HL-60 (cell line): ENCODE measurements at regions not wholly inside any gene's neighbourhood (a gene's known extent, or its start where the extent isn't known, plus 50 kb on each side); places are given as distances from the start of the nearest gene placed in this dataset.

Source experiments
- DNase-seq, 2 experiments: peaks; one replicate each; pipeline ENCODE4 v3.0.0-alpha.2; 2010 to 2020; ENCODE audit warnings: low read depth in 1 of 2, low spot score in 1 of 2
- H3K27ac ChIP-seq: fragments of 250-450 bp; sonication (Bioruptor Pico); replicated peaks from 2 replicates; pipeline ENCODE4 v1.5.1; 2020; ENCODE audit warnings: mild to moderate bottlenecking, moderate library complexity
- H3K27me3 ChIP-seq: fragments of 250-450 bp; sonication (Bioruptor Pico); 2 replicates; pipeline ENCODE4 v1.5.1; 2021; ENCODE audit warnings: mild to moderate bottlenecking, moderate library complexity; ENCODE audit not compliant: insufficient read depth, poor library complexity, severe bottlenecking
- H3K4me3 ChIP-seq: replicated peaks from 2 replicates; pipeline ENCODE4 v1.5.1; 2011; ENCODE audit warnings: mild to moderate bottlenecking, control low read depth, low read length; ENCODE audit not compliant: insufficient read depth
- GABPA ChIP-seq: IDR thresholded peaks from 2 replicates; pipeline ENCODE4 v1.6.1; 2012; ENCODE audit warnings: low read depth
- POLR2AphosphoS5 ChIP-seq: IDR thresholded peaks from 2 replicates; pipeline ENCODE4 v1.6.1; 2012; ENCODE audit warnings: low read depth
- SPI1 ChIP-seq: IDR thresholded peaks from 2 replicates; pipeline ENCODE4 v1.6.1; 2012; ENCODE audit warnings: low read depth, mild to moderate bottlenecking, borderline replicate concordance
- TF ChIP-seq, protein P1 (sequence below): IDR thresholded peaks from 2 replicates; pipeline ENCODE4 v1.6.1; 2012; ENCODE audit warnings: low read depth; ENCODE audit not compliant: insufficient replicate concordance
- TF ChIP-seq, protein P2 (sequence below): IDR thresholded peaks from one replicate; pipeline ENCODE4 v1.5.1; 2011; ENCODE audit warnings: low read length, control low read depth, inconsistent platforms; ENCODE audit not compliant: insufficient read depth

DNA sequence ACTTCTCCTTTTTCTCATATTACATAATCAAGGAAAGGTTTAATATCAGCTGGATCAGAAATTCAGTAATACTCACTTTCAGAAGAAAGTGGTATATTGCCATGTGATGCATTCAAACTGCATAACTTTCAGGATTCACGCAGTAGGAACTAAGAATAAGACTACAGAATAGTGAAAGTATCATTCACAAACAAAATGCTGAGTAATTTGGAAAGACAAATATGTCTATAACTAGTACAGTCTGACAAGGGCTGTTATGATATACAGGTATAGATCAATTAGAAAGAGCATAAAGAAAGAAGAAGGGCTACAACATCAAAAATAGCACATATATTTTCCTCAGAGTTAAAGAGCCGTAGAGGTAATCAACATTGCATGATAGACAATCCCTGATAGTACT lies 871.5 kb upstream of the TMPRSS15 start:
- no peak overlapping the region for H3K4me3 ChIP-seq
- no peak for TF ChIP-seq POLR2AphosphoS5
- TF ChIP-seq SPI1: no peak
- TF ChIP-seq, protein P1, sequence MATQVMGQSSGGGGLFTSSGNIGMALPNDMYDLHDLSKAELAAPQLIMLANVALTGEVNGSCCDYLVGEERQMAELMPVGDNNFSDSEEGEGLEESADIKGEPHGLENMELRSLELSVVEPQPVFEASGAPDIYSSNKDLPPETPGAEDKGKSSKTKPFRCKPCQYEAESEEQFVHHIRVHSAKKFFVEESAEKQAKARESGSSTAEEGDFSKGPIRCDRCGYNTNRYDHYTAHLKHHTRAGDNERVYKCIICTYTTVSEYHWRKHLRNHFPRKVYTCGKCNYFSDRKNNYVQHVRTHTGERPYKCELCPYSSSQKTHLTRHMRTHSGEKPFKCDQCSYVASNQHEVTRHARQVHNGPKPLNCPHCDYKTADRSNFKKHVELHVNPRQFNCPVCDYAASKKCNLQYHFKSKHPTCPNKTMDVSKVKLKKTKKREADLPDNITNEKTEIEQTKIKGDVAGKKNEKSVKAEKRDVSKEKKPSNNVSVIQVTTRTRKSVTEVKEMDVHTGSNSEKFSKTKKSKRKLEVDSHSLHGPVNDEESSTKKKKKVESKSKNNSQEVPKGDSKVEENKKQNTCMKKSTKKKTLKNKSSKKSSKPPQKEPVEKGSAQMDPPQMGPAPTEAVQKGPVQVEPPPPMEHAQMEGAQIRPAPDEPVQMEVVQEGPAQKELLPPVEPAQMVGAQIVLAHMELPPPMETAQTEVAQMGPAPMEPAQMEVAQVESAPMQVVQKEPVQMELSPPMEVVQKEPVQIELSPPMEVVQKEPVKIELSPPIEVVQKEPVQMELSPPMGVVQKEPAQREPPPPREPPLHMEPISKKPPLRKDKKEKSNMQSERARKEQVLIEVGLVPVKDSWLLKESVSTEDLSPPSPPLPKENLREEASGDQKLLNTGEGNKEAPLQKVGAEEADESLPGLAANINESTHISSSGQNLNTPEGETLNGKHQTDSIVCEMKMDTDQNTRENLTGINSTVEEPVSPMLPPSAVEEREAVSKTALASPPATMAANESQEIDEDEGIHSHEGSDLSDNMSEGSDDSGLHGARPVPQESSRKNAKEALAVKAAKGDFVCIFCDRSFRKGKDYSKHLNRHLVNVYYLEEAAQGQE: no peak
- no peak for TF ChIP-seq GABPA
- TF ChIP-seq, protein P2, sequence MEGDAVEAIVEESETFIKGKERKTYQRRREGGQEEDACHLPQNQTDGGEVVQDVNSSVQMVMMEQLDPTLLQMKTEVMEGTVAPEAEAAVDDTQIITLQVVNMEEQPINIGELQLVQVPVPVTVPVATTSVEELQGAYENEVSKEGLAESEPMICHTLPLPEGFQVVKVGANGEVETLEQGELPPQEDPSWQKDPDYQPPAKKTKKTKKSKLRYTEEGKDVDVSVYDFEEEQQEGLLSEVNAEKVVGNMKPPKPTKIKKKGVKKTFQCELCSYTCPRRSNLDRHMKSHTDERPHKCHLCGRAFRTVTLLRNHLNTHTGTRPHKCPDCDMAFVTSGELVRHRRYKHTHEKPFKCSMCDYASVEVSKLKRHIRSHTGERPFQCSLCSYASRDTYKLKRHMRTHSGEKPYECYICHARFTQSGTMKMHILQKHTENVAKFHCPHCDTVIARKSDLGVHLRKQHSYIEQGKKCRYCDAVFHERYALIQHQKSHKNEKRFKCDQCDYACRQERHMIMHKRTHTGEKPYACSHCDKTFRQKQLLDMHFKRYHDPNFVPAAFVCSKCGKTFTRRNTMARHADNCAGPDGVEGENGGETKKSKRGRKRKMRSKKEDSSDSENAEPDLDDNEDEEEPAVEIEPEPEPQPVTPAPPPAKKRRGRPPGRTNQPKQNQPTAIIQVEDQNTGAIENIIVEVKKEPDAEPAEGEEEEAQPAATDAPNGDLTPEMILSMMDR: no peak
- DNase-seq: no peak
- no peak overlapping the region for H3K27ac ChIP-seq
- H3K27me3 ChIP-seq: no peaks in the 10 kb centered on the region

DNA sequence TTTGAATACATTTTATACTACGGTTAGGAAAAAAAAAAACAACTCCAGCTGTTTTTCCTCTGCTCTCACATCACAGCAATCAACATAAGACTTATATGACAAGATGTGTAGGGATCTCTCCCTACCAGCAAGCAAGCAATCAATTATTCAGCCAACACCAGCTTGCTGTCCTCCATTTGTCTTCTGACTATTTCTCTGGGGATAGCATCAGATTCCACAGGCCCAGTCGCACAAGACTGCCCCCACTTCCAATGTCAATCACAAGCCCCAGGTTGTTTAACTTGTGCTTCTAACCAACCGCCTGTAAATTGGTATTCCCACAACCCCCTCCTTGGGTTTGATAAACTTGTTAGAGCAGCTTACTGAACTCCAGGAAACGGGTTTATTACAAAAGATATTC lies 873.1 kb upstream of the TMPRSS15 start:
- DNase-seq: no peak
- TF ChIP-seq GABPA (no peak), POLR2AphosphoS5 (no peak), SPI1 (no peak)
- TF ChIP-seq, protein P1: no peak
- TF ChIP-seq, protein P2: no peak
- Histone ChIP-seq H3K27ac (no peak overlapping the region), H3K4me3 (no peak overlapping the region), H3K27me3 (no peaks in the 10 kb centered on the region)

DNA sequence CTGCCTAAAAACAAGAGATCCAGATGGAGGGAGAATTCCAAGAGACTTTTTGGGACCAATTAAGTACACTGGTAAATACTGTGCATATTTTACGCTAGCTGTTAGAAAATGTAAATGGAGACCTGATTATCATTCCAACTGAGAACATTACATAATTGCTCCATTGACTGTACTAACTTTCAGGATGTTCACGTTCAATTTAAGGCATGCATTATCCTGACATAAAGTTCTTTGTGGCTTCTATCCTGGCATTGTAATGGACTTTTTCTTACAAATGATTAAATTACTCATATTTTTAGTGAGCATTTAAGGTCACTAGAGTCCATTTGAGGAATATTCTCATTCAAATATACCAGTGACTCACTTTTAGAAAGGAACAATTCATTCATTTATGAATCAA lies 883.3 kb upstream of the TMPRSS15 start:
- Histone ChIP-seq H3K4me3 (no peak overlapping the region), H3K27ac (no peak overlapping the region), H3K27me3 (no peaks in the 10 kb centered on the region)
- no peak for DNase-seq
- TF ChIP-seq POLR2AphosphoS5 (no peak), SPI1 (no peak), GABPA (no peak)
- TF ChIP-seq, protein P2: no peak
- TF ChIP-seq, protein P1: no peak
